ENCODE measurements at regions not wholly inside any gene's neighbourhood (a gene's known extent, or its start where the extent isn't known, plus 50 kb on each side); places are given as distances from the start of the nearest gene placed in this dataset.

GRCh38 chr4:99712530-99712929 lies 54.9 kb upstream of the C4orf54 start:
- H3K4me2 ChIP-seq: no peak overlapping the region
- H3K4me3 Mint-ChIP-seq: no peak overlapping the region
- no peak overlapping the region for H3K27ac ChIP-seq
- no peaks in the 10 kb centered on the region for H3K27me3 Mint-ChIP-seq (ENCODE audit: insufficient read depth, low read depth)
- H4K20me1 ChIP-seq (ENCODE audit: low read depth): no peaks in the 10 kb centered on the region
- H3K27me3 ChIP-seq: no peaks in the 10 kb centered on the region
- no peak overlapping the region for H3K4me3 ChIP-seq
- no peaks in the 10 kb centered on the region for H3K79me2 ChIP-seq (ENCODE audit: low read depth)
- H3K9me3 Mint-ChIP-seq: no peaks in the 10 kb centered on the region
- H3K4me1 Mint-ChIP-seq: no peaks in the 10 kb centered on the region
- H3K36me3 ChIP-seq: no peaks in the 10 kb centered on the region
- H3K4me1 ChIP-seq: no peaks in the 10 kb centered on the region
- no peak overlapping the region for H3K9ac ChIP-seq
- TF ChIP-seq EZH2 (IDR thresholded peaks at IDR 0.05) (no peak), EZH2phosphoT487 (IDR thresholded peaks at IDR 0.05) (no peak), CTCF (IDR thresholded peaks at IDR 0.05) (no peak)
- H3K36me3 Mint-ChIP-seq: no peaks in the 10 kb centered on the region
- no peaks in the 10 kb centered on the region for H3F3A ChIP-seq (ENCODE audit: low read depth)
- H2AFZ ChIP-seq (replicated peaks): no peak overlapping the region
- DNase-seq (ENCODE audit: low spot score): no peak
- H3K9me3 ChIP-seq (ENCODE audit: low read depth): no peaks in the 10 kb centered on the region
- no peak overlapping the region for H3K27ac Mint-ChIP-seq

GRCh38 chr4:99712099-99712498 lies 54.5 kb upstream of the C4orf54 start:
- no peaks in the 10 kb centered on the region for H3K4me1 ChIP-seq
- no peaks in the 10 kb centered on the region for H3K27me3 Mint-ChIP-seq (ENCODE audit: insufficient read depth, low read depth)
- H3K9ac ChIP-seq: no peak overlapping the region
- no peaks in the 10 kb centered on the region for H4K20me1 ChIP-seq (ENCODE audit: low read depth)
- no peak overlapping the region for H3K4me3 ChIP-seq
- H3K27me3 ChIP-seq: no peaks in the 10 kb centered on the region
- H3K36me3 Mint-ChIP-seq: no peaks in the 10 kb centered on the region
- H3K27ac Mint-ChIP-seq: no peak overlapping the region
- no peak overlapping the region for H3K4me2 ChIP-seq
- no peaks in the 10 kb centered on the region for H3K9me3 Mint-ChIP-seq
- H3K9me3 ChIP-seq (ENCODE audit: low read depth): no peaks in the 10 kb centered on the region
- no peak overlapping the region for H3K4me3 Mint-ChIP-seq
- no peak overlapping the region for H2AFZ ChIP-seq (replicated peaks)
- DNase-seq (ENCODE audit: low spot score): no peak
- H3K27ac ChIP-seq: no peak overlapping the region
- H3F3A ChIP-seq (ENCODE audit: low read depth): no peaks in the 10 kb centered on the region
- H3K79me2 ChIP-seq (ENCODE audit: low read depth): no peaks in the 10 kb centered on the region
- H3K4me1 Mint-ChIP-seq: no peaks in the 10 kb centered on the region
- H3K36me3 ChIP-seq: no peaks in the 10 kb centered on the region
- TF ChIP-seq EZH2phosphoT487 (IDR thresholded peaks at IDR 0.05): no peak
- no peak for TF ChIP-seq EZH2 (IDR thresholded peaks at IDR 0.05)
- no peak for TF ChIP-seq CTCF (IDR thresholded peaks at IDR 0.05)

- H3K4me3 Mint-ChIP-seq: no peak overlapping the region
- no peak for DNase-seq (ENCODE audit: low spot score)
- H3K27ac Mint-ChIP-seq: no peak overlapping the region
- H3F3A ChIP-seq (ENCODE audit: low read depth): no peaks in the 10 kb centered on the region
- no peaks in the 10 kb centered on the region for H3K4me1 ChIP-seq
- H4K20me1 ChIP-seq (ENCODE audit: low read depth): no peaks in the 10 kb centered on the region
- H3K27me3 Mint-ChIP-seq (ENCODE audit: insufficient read depth, low read depth): no peaks in the 10 kb centered on the region
- no peaks in the 10 kb centered on the region for H3K36me3 ChIP-seq
- no peak overlapping the region for H3K27ac ChIP-seq
- no peaks in the 10 kb centered on the region for H3K9me3 Mint-ChIP-seq
- no peaks in the 10 kb centered on the region for H3K9me3 ChIP-seq (ENCODE audit: low read depth)
- no peaks in the 10 kb centered on the region for H3K27me3 ChIP-seq
- H3K36me3 Mint-ChIP-seq: no peaks in the 10 kb centered on the region
- H3K4me1 Mint-ChIP-seq: no peaks in the 10 kb centered on the region
- no peak for TF ChIP-seq EZH2 (IDR thresholded peaks at IDR 0.05)
- no peak for TF ChIP-seq CTCF (IDR thresholded peaks at IDR 0.05)
- H2AFZ ChIP-seq (replicated peaks): no peak overlapping the region
- no peak overlapping the region for H3K4me2 ChIP-seq
- no peaks in the 10 kb centered on the region for H3K79me2 ChIP-seq (ENCODE audit: low read depth)
- H3K9ac ChIP-seq: no peak overlapping the region
- no peak overlapping the region for H3K4me3 ChIP-seq
These were observed 54.0 kb upstream of the C4orf54 start for GRCh38 chr4:99711657-99712056.

All from neural progenitor cell (in vitro differentiated cells).